ENCODE measurements at regions not wholly inside any gene's neighbourhood (a gene's known extent, or its start where the extent isn't known, plus 50 kb on each side); places are given as distances from the start of the nearest gene placed in this dataset.

- no peak for TF ChIP-seq CTCF (IDR thresholded peaks at IDR 0.05)
- no peak for TF ChIP-seq POLR2A (IDR thresholded peaks at IDR 0.05)
Measured at GRCh38 chr5:155960177-155960576, 366.8 kb upstream of the SGCD start.
